ENCODE measurements at regions not wholly inside any gene's neighbourhood (a gene's known extent, or its start where the extent isn't known, plus 50 kb on each side); places are given as distances from the start of the nearest gene placed in this dataset.

- Histone ChIP-seq H3K36me3 (ENCODE audit: insufficient read depth) (no peaks in the 10 kb centered on the region), H3K27me3 (ENCODE audit: insufficient read depth) (no peaks in the 10 kb centered on the region), H3K4me1 (ENCODE audit: insufficient read depth) (no peaks in the 10 kb centered on the region), H4K20me1 (replicated peaks; ENCODE audit: insufficient read depth) (no peaks in the 10 kb centered on the region), H3K9me2 (ENCODE audit: insufficient read depth) (0 out of 2 replicates have a peak, but pooled peaks cover 3% of the 10 kb centered on the region), H3K4me3 (no peak overlapping the region), H3F3A (replicated peaks; ENCODE audit: low read depth) (no peaks in the 10 kb centered on the region), H2AFZ (no peak overlapping the region), H3K27ac (ENCODE audit: low read depth) (no peak overlapping the region), H3K4me2 (no peak overlapping the region), H3K79me2 (replicated peaks; ENCODE audit: insufficient read depth) (no peaks in the 10 kb centered on the region)
- no peak for DNase-seq (ENCODE audit: low spot score)
- ATAC-seq, result no peak
- no peaks in the 10 kb centered on the region for H3K9me3 Mint-ChIP-seq
- no peak overlapping the region for H3K27ac Mint-ChIP-seq
- H3K36me3 Mint-ChIP-seq (ENCODE audit: low read depth), result no peaks in the 10 kb centered on the region
- no peak overlapping the region for H3K4me3 Mint-ChIP-seq
- no peaks in the 10 kb centered on the region for H3K27me3 Mint-ChIP-seq (ENCODE audit: insufficient read depth, low read depth, poor library complexity)
- TF ChIP-seq ZNF462 (CRISPR knock-in tag; IDR thresholded peaks at IDR 0.05) (no peak), EZH2phosphoT487 (IDR thresholded peaks at IDR 0.05; ENCODE audit: unreplicated experiment) (no peak), STAT1 (IDR thresholded peaks at IDR 0.05; ENCODE audit: unreplicated experiment) (no peak), REST (IDR thresholded peaks at IDR 0.05; ENCODE audit: unreplicated experiment) (no peak), CREB1 (CRISPR knock-in tag; IDR thresholded peaks at IDR 0.05; ENCODE audit: low read depth) (no peak), POLR2AphosphoS5 (IDR thresholded peaks at IDR 0.05; ENCODE audit: low read depth) (no peak), CTCF (conservative IDR thresholded peaks at IDR 0.05; ENCODE audit: low read depth in 2 of 2) (no peak), JUNB (IDR thresholded peaks at IDR 0.05; ENCODE audit: unreplicated experiment) (no peak), ZNF331 (CRISPR knock-in tag; IDR thresholded peaks at IDR 0.05; ENCODE audit: low read depth) (no peak), NANOG (IDR thresholded peaks at IDR 0.05; ENCODE audit: borderline replicate concordance) (no peak), EZH2 (IDR thresholded peaks at IDR 0.05; ENCODE audit: low read depth, unreplicated experiment) (no peak), ETS1 (IDR thresholded peaks at IDR 0.05) (no peak), ZNF114 (CRISPR knock-in tag; IDR thresholded peaks at IDR 0.05) (no peak)
- H3K4me1 Mint-ChIP-seq, result 0 out of 3 replicates have a peak, but pooled peaks cover 2% of the 10 kb centered on the region
Measured at GRCh38 chr4:83837614-83838308, 301.9 kb downstream of the GPAT3 start.

Data from GM23338 (cell line).